ENCODE measurements at regions not wholly inside any gene's neighbourhood (a gene's known extent, or its start where the extent isn't known, plus 50 kb on each side); places are given as distances from the start of the nearest gene placed in this dataset.

DNA sequence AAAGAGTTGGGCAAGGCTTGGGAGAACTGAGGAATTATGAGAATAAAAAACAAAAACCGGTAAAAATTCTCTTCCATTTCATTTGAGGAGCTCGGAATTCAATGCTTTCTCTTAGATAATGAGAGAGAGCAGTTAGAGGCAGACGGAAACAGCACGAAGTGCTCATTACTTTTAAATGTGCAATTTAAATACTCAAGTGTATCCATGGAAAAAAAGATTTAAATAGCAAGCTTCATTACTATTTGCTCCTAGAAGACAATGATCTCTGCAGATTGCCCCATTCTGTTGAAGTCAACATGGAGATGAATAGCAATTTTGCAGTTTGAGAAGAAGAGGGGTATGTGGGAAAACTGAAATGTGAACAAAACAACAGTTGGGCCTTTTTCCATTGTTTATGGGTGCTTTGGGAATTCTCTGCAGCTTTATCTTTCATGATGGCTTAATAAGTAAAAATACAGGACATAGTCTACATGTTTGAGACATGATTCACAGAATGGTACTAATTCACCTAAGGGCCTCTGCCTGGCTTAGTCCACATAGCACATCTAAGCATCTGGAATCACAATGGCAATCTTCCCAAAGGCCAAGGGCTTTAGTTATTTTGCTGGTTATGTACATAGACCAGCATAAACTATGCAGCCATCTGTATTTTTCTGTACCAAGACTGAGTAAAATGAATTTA, 512.7 kb upstream of the FAT1 start:
- no peak for DNase-seq (ENCODE audit: low read depth)

GRCh38 chr4:187238646-187239045, 515.0 kb upstream of the FAT1 start:
- no peak for DNase-seq (ENCODE audit: low read depth)

DNA sequence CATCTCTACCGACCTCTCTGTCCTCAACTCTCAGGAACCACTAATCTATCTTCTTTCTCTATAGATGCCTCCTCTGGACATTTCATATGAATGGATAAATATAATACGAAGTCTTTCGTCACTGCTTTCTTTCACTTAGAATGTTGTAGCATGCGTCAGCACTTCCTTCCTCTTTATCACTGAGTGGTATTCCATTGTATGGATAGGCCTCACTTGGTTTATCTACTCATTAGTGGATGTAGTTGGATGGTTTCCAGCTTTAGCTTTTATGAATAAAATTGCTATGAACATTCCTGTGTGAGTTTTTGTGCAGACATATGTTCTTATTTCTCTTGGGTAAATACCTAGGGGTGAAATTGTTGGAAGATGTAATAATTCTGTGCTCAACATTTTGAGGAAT, 528.2 kb upstream of the FAT1 start:
- no peak for DNase-seq (ENCODE audit: low read depth)

GRCh38 chr4:187256897-187257296, 533.2 kb upstream of the FAT1 start:
- DNase-seq (ENCODE audit: low read depth) = no peak

- DNase-seq (ENCODE audit: low read depth) = no peak
These were observed 535.2 kb upstream of the FAT1 start for GRCh38 chr4:187258651-187259401.

DNA sequence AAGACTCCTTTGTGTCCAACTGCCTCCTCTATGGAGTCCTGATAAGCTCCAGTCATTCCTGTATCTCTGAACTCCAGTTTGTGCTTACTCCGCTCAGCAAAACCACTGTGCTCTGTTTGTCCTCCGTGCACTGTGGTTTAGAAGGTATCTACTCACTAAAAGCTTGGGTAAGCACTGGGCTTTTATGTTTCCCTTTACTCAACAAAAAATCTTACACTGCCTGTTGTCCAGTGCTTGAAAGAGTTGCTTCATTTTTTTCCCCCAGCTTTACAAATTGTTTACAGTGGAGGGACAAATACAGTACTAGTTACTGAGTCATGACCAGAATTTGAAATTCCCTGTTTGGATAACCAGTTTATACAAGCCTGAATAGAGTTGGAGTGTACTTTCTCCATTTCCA, 545.3 kb upstream of the FAT1 start:
- DNase-seq (ENCODE audit: low read depth) = no peak

DNA sequence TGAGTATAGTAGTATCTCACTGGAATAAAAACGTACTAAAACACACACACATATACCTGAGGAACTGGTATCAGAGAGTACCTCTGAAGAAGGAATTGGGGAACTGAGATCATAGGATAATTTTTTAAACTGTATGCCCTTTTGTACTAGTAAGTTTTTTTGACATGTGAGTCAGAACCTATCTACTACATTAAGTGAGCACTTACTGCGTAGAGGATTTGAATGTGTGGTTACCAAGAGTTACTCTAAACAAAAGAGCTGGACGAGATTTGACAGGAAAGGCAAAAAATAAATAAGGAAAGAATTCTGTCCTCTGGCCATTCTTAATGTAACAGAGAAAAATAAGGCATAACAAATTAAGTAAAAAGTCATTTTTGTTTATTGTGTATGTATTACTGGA, 546.5 kb upstream of the FAT1 start:
- DNase-seq (ENCODE audit: low read depth) = no peak

DNA sequence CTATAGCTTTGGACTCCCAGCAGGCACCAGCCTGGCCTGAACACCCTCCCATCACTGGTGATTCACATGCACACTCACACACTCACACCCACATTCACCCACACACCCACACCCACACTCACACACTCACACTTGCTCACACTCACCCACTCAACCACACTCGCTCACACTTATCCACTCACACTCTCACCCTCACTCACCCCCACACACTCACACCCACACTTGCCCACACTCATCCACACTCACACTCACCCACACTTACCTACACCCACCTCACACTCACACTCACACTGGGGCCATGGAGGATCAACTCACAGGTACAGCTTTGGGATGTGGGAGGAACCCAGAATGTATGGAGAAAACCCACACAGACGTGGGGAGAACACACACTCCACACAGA, 548.2 kb upstream of the FAT1 start:
- DNase-seq (ENCODE audit: low read depth) = no peak

GRCh38 chr4:187274153-187274552, 550.5 kb upstream of the FAT1 start:
- no peak for DNase-seq (ENCODE audit: low read depth)

GRCh38 chr4:187276736-187277408, 553.2 kb upstream of the FAT1 start:
- no peak for DNase-seq (ENCODE audit: low read depth)

DNA sequence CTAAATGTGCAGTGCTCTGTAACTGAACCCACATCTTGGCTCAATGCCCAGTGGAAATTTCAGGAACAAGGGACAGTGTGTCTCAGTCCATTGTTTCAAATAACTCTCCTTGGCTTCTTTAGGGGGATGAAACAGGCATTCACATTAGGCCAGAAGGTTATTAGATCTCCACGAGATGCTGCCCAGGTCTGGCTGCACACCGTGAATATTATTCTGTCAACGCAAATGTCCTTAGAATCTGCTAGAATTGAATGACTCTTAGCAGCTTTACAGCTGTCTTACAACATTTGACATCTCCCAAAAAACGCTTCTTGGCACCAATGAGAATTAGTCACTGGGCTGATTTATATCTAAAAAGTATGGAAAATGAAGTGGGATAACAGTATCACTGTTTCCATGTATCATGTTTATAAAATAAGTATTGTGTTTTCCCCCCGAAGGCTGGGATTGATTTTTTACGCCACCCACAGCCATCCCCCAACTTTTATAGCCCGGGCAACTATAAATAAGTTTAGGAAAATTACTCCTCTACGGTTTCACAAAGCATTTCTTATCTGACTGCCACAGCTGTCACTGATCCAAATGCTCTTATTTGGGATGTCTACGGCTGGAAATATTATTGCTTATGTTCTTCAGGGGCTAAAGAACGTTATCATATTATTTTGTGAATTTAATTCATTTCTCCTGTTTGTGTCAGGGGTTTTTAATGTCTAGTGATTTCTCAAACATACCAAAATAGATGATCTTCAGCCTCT, 559.7 kb upstream of the FAT1 start:
- no peak for DNase-seq (ENCODE audit: low read depth)

GRCh38 chr4:187286525-187286924, 562.9 kb upstream of the FAT1 start:
- DNase-seq (ENCODE audit: low read depth) = no peak

GRCh38 chr4:187289371-187289770, 565.7 kb upstream of the FAT1 start:
- DNase-seq (ENCODE audit: low read depth) = no peak

DNA sequence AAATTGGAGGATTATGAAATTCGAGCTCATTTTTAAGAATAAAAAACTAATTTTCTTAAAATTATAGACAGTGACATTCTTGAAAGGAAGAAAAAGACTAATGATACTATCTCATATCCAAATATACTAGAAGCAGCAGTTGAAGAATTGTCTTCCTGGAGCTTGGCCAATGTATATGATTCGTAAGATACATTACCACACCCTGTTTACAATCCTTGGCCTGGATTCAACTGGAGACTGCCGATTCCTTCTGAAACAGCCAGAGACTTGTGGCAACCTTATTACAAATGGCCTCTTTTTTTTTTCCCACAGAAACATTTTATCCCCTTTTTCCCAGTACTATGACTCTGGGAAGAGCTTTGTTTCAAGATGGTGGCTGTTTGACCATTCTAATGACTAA, 571.2 kb upstream of the FAT1 start:
- no peak for DNase-seq (ENCODE audit: low read depth)

- no peak for DNase-seq (ENCODE audit: low read depth)
These were observed 578.3 kb upstream of the FAT1 start for GRCh38 chr4:187301923-187302322.

DNA sequence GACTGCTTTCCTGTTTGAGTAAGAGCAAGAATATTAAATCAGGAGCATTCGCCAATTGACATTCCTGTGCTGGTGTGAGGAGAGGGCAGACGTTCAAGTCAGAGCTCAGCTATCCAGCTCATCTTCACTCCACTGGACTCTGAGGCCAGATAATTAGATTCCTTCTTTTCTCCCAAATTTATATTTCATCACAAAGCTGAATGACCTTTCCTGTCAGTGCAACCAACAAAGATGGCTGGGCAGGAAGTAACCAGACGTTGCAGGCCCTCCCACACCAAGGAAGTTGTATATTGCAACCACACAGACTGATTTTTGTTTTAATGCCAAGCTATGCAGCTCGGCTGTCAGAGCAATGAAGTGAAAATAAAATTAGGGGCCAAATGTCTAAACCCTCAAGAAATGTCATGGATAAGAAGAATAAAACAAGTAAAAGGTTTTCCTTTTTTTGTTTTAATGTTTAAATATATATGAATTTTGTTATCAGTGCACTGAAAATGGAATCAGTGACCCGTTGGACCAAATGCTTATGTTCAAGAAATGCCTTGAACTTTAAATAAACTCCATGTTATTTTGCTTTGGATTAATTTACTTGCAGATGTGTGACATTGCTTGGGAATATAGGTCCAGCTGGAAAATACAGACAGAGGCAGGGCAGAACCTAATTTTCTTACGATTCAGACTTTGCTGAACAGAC, 578.9 kb upstream of the FAT1 start:
- no peak for DNase-seq (ENCODE audit: low read depth)

- DNase-seq (ENCODE audit: low read depth) = no peak
These were observed 580.5 kb upstream of the FAT1 start for GRCh38 chr4:187304133-187304532.

GRCh38 chr4:187307131-187307530, 583.5 kb upstream of the FAT1 start:
- DNase-seq (ENCODE audit: low read depth) = no peak

DNA sequence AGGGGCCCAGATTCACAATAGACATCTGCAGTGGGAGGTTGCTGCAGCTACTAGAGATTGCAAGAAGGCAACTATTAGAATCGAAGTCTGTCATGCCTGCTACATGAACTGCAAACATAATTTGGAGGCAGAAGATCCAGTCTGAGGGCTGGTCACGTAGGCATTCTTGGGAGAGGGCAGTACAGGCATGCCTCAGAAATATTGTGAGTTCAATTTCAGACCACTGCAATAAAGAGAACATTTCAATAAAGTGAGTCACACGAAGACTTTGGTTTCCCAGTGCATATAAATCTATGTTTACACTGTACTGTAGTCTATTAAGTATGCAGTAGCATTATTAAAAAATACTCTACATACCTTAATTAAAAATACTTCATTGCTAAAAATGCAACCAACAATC, 585.8 kb upstream of the FAT1 start:
- DNase-seq (ENCODE audit: low read depth) = no peak

- DNase-seq (ENCODE audit: low read depth) = no peak
These were observed 588.6 kb upstream of the FAT1 start for GRCh38 chr4:187312299-187312698.

GRCh38 chr4:187317799-187318198, 594.1 kb upstream of the FAT1 start:
- DNase-seq (ENCODE audit: low read depth) = no peak

- no peak for DNase-seq (ENCODE audit: low read depth)
These were observed 598.1 kb upstream of the FAT1 start for GRCh38 chr4:187321711-187322110.

Data from CMK (cell line).